ENCODE measurements at regions not wholly inside any gene's neighbourhood (a gene's known extent, or its start where the extent isn't known, plus 50 kb on each side); places are given as distances from the start of the nearest gene placed in this dataset.

- H3K4me3 ChIP-seq (ENCODE audit: low read length), result no peak overlapping the region
- DNase-seq (ENCODE audit: low read depth), result no peak
- TF ChIP-seq CTCF (conservative IDR thresholded peaks at IDR 0.05; ENCODE audit: low read length), result no peak
These were observed 335.3 kb downstream of the CTTN start for GRCh38 chr11:70733327-70734325.

- no peak for TF ChIP-seq CTCF (conservative IDR thresholded peaks at IDR 0.05; ENCODE audit: low read length)
- no peak overlapping the region for H3K4me3 ChIP-seq (ENCODE audit: low read length)
- no peak for DNase-seq (ENCODE audit: low read depth)
These were observed 336.1 kb downstream of the CTTN start for GRCh38 chr11:70734379-70734778.

DNA sequence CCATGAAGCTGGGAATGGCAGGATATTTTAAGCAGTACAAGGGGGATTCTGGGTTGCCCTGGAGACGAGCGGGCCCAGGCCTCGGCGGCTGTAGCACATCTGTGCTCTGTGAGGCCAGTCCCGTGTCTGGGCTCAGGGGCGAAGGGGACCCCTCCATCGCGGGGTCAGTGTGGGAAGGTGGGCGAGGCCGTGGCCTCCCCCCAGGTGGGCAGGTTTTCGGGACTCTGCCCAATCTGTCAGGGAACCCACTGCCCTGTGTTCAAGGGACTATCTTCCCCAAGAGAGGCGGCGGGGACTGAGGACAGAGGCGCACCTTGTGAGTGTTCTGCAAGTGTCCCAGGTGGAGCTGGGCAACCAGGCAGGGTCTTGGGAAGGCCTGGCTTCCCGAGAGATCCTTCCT is 336.6 kb downstream of the CTTN start:
- no peak for DNase-seq (ENCODE audit: low read depth)
- no peak overlapping the region for H3K4me3 ChIP-seq (ENCODE audit: low read length)
- no peak for TF ChIP-seq CTCF (conservative IDR thresholded peaks at IDR 0.05; ENCODE audit: low read length)

DNA sequence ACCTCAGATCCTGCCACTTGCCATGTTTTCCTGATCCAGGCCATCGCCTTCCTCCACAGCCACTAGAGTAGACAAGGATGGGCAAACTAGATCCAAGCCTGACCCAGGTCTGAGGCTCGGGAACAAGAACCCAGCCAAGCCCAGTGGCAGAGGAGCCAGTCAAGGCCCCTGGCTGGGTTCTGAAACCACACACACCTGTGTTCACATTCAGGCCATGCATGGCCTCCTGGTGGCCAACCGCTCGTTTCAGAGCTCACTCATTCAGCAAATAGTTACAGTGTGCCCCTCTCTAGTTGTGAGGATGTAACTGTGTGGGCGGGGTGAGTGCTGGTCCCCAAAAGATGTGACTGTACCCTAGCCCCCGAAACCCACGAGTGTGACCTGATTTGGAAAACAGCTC is 337.6 kb downstream of the CTTN start:
- DNase-seq (ENCODE audit: low read depth), result no peak
- no peak overlapping the region for H3K4me3 ChIP-seq (ENCODE audit: low read length)
- TF ChIP-seq CTCF (conservative IDR thresholded peaks at IDR 0.05; ENCODE audit: low read length), result no peak

GRCh38 chr11:70736461-70736860 is 338.1 kb downstream of the CTTN start:
- no peak for TF ChIP-seq CTCF (conservative IDR thresholded peaks at IDR 0.05; ENCODE audit: low read length)
- no peak overlapping the region for H3K4me3 ChIP-seq (ENCODE audit: low read length)
- DNase-seq (ENCODE audit: low read depth), result no peak

- no peak overlapping the region for H3K4me3 ChIP-seq (ENCODE audit: low read length)
- DNase-seq (ENCODE audit: low read depth), result no peak
- TF ChIP-seq CTCF (conservative IDR thresholded peaks at IDR 0.05; ENCODE audit: low read length), result no peak
These were observed 338.8 kb downstream of the CTTN start for GRCh38 chr11:70736937-70737640.
